Left lung (tissue), 4 donors: ENCODE measurements at regions not wholly inside any gene's neighbourhood (a gene's known extent, or its start where the extent isn't known, plus 50 kb on each side); places are given as distances from the start of the nearest gene placed in this dataset.

ENCODE experiments used
- ATAC-seq: fragments of 200-7000 bp; cut with Tn5 transposase; one replicate; pipeline ENCODE4 v1.9.1; 2020; ENCODE audit warnings: moderate library complexity
- DNase-seq, 4 donors: peaks; one replicate each; pipeline ENCODE4 v3.0.0-alpha.2; 2013 to 2020
- H3K27ac ChIP-seq, 2 donors: fragments of 200-600 bp; sonication (generic) in 1 of 2; one replicate each; pipeline versions ENCODE4 v1.5.0 to v1.8.0; 2020 to 2021
- H3K27me3 ChIP-seq, 2 donors: fragments of 200-600 bp; sonication (generic) in 1 of 2; one replicate each; pipeline versions ENCODE4 v1.5.0 to v1.8.0; 2020 to 2021
- H3K36me3 ChIP-seq, 2 donors: fragments of 200-600 bp; sonication (generic) in 1 of 2; one replicate each; pipeline versions ENCODE4 v1.5.0 to v1.8.0; 2020 to 2021
- H3K4me1 ChIP-seq, 2 donors: fragments of 200-600 bp; one replicate each; pipeline ENCODE4 v1.8.0; 2021
- H3K4me3 ChIP-seq, 2 donors: fragments of 200-600 bp; sonication (generic) in 1 of 2; one replicate each; pipeline versions ENCODE4 v1.5.0 to v1.8.0; 2020 to 2021; ENCODE audit warnings: mild to moderate bottlenecking in 1 of 2
- H3K9me3 ChIP-seq, 2 donors: fragments of 200-600 bp; sonication (generic) in 1 of 2; one replicate each; pipeline versions ENCODE4 v1.5.0 to v1.8.0; 2020 to 2021
- intact Hi-C, 2 donors: fragments of 100-400 bp; cut with DNase I; formaldehyde crosslinking; loops; one replicate each; pipeline versions ENCODE4 v1.11.2 to v1.14.2; 2022
- TF ChIP-seq, protein P1 (sequence below), 2 donors: fragments of 200-600 bp; sonication (generic) in 1 of 2; IDR thresholded peaks; one replicate each; pipeline versions ENCODE4 v1.5.0 to v1.8.0; 2021; ENCODE audit warnings: antibody characterized with exemption in 2 of 2
- donor health status: DM: no; HTN: yes; CAD: no.
- donor health status: DM: no; HTN: no; CAD: no.

DNA sequence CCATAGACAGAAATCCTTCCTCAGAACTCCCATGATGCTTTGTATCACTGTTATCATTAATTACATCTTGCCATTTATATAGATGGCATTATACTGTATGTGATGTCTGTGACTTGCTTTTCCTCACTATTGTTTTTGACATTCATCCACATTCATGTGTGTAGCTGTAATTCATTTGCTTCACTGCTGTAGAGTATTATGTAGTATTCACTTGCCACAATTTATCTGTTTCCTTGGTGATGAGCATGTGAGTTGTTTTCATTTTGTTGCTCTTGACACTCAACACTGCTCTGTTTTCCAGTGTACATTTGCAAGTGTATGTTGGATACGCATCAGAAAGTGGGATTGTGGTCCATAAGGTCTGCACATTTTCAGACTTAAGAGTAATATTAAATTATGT is 328.6 kb upstream of the C11orf87 start:
- ATAC-seq (no peak), DNase-seq (no peak)
- Histone ChIP-seq H3K9me3 (no peaks in the 10 kb centered on the region), H3K4me3 (no peak overlapping the region), H3K27ac (no peak overlapping the region), H3K4me1 (no peaks in the 10 kb centered on the region), H3K36me3 (no peaks in the 10 kb centered on the region), H3K27me3 (no peaks in the 10 kb centered on the region)
- TF ChIP-seq, protein P1, sequence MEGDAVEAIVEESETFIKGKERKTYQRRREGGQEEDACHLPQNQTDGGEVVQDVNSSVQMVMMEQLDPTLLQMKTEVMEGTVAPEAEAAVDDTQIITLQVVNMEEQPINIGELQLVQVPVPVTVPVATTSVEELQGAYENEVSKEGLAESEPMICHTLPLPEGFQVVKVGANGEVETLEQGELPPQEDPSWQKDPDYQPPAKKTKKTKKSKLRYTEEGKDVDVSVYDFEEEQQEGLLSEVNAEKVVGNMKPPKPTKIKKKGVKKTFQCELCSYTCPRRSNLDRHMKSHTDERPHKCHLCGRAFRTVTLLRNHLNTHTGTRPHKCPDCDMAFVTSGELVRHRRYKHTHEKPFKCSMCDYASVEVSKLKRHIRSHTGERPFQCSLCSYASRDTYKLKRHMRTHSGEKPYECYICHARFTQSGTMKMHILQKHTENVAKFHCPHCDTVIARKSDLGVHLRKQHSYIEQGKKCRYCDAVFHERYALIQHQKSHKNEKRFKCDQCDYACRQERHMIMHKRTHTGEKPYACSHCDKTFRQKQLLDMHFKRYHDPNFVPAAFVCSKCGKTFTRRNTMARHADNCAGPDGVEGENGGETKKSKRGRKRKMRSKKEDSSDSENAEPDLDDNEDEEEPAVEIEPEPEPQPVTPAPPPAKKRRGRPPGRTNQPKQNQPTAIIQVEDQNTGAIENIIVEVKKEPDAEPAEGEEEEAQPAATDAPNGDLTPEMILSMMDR (IDR thresholded peaks at IDR 0.05) = no peak
- intact Hi-C loops = no loop called here

DNA sequence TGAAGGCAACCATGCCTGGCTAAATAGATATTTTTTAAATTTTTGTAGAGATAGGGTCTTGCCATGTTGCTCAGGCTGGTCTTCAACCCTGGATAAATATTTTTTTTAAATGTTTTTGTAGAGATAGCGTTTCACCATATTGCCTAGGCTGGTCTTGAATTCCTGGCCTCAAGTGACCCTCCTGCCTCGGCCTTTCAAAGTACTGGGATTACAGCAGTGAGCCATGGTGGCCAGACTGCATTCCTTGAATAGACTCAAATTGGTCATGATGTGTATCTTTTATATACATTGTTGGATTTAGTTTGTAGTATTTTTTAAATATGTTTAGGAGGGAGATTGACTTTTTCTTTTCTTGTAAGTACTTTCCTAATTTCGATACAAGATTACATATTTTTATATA is 325.7 kb upstream of the C11orf87 start:
- intact Hi-C loops = no loop called here
- Histone ChIP-seq H3K4me1 (no peaks in the 10 kb centered on the region), H3K36me3 (no peaks in the 10 kb centered on the region)

DNA sequence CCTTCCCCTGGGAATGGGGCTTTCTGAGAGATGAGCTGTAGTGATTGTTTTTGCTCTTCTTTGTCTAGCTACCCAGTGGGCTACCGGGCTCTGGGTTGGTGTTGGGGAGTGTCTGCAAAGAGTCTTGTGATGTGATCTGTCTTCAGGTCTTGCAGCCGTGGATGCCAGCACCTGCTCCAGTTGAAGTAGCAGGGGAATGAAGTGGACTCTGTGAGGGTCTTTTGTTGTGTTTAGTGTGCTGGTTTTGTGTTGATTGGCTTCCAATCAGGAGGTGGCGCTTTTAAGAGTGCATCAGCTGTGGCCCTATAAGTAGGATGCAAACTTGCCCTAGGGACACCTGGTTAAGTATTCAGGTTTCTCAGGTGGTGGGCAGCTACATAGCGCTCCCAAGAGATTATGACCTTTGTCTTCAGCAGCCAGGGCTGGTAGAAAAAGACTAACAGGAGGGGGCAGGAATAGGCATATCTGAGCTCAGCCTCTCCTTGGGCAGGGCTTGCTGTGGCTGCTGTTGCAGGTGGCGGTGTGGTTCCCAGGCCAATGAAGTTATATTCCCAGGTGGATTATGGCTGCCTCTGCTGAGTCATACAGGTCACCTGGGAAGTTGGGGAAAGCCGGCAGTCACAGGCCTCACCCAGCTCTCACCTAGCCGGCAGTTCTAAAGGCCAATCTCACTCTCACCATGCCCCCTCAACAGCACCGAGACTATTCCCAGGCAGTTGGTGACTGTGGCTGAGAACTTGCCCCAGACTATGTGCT is 315.7 kb upstream of the C11orf87 start:
- no peak overlapping the region for H3K27ac ChIP-seq
- H3K36me3 ChIP-seq = no peaks in the 10 kb centered on the region
- TF ChIP-seq, protein P1 (IDR thresholded peaks at IDR 0.05) = no peak
- intact Hi-C loops = no loop called here
- H3K27me3 ChIP-seq = no peaks in the 10 kb centered on the region
- no peak for DNase-seq
- no peak overlapping the region for H3K4me3 ChIP-seq
- H3K9me3 ChIP-seq = no peaks in the 10 kb centered on the region
- ATAC-seq = no peak
- no peaks in the 10 kb centered on the region for H3K4me1 ChIP-seq

More for the DNA sequence above, 325.7 kb upstream of the C11orf87 start:
- Histone ChIP-seq H3K27me3 (no peaks in the 10 kb centered on the region), H3K9me3 (no peaks in the 10 kb centered on the region), H3K27ac (no peak overlapping the region), H3K4me3 (no peak overlapping the region)
- DNase-seq = no peak
- no peak for ATAC-seq
- TF ChIP-seq, protein P1 (IDR thresholded peaks at IDR 0.05) = no peak

DNA sequence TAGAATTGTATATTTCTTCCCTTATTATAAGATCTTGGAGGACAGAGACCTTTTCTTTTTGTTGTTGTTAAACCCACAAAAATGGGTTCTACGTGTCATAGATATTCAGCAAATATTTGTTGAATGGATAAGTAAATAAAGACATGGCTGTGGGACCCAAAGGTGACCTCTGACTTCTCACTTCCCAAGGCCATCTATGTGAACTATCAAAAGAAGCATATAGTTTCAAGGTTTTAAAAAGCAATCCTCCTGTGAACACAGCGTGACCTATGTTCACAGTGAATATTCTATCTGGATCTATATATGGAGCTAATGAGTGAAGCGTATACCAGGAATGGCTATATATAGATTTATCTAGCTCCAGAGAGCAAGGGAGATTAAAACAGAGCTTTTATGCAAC is 312.8 kb upstream of the C11orf87 start:
- Histone ChIP-seq H3K9me3 (no peaks in the 10 kb centered on the region), H3K27me3 (no peaks in the 10 kb centered on the region), H3K4me1 (no peaks in the 10 kb centered on the region), H3K36me3 (no peaks in the 10 kb centered on the region), H3K27ac (no peak overlapping the region), H3K4me3 (no peak overlapping the region)
- intact Hi-C loops = no loop called here
- TF ChIP-seq, protein P1 (IDR thresholded peaks at IDR 0.05) = no peak
- DNase-seq = no peak
- ATAC-seq = no peak

DNA sequence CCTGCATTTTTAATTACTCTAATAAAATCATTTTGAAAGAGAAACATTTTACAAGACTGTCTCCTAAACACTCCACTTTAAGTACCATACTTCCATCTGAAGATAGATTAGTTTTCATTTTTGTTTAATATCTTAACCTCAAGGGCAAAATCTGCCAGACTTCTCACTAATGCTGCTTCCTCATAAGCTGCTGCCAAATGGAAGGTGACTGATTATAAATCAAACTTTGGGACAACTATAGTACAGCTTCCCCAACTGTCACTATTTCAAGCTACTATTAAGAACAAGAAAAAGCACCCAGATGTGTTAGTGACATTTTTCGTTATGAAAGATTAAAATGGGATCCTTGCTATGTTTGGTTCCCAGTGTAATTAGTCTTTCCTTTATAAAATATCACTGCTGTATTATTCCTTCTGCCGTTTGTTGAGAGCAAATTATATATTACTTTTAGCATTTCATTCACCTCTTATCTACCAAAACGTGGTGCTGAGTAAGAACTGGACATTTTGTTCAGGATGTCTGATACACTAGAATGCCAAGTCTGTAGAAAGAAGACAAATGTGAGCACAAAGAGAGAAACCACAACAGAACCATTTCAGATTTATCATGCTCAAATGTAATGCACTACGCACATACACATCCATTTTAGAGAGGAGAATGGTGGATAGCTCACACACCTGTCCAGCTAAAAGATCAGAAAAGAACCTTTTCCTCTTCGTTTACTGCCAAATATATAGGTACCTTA is 312.2 kb upstream of the C11orf87 start:
- no peak for ATAC-seq
- Histone ChIP-seq H3K4me3 (no peak overlapping the region), H3K27ac (no peak overlapping the region), H3K4me1 (no peaks in the 10 kb centered on the region), H3K27me3 (no peaks in the 10 kb centered on the region), H3K9me3 (no peaks in the 10 kb centered on the region), H3K36me3 (no peaks in the 10 kb centered on the region)
- intact Hi-C loops = no loop called here
- TF ChIP-seq, protein P1 (IDR thresholded peaks at IDR 0.05) = no peak
- DNase-seq = no peak
